GM19239 (cell line): ENCODE measurements at regions not wholly inside any gene's neighbourhood (a gene's known extent, or its start where the extent isn't known, plus 50 kb on each side); places are given as distances from the start of the nearest gene placed in this dataset.

Experiments used
- DNase-seq: peaks from one replicate; pipeline ENCODE4 v3.0.0; 2011; ENCODE audit warnings: low spot score; ENCODE audit not compliant: insufficient read length
- FAIRE-seq: peaks from 2 replicates; lab custom pipeline; 2011; peaks lifted over from hg19 to GRCh38; lab: Jason Lieb, UNC

GRCh38 chr13:106186366-106187030 lies 349.0 kb downstream of the EFNB2 start:
- FAIRE-seq (no peak), DNase-seq (no peak)

GRCh38 chr13:106184790-106185189 lies 350.7 kb downstream of the EFNB2 start:
- FAIRE-seq: no peak

GRCh38 chr13:106183410-106184065 lies 351.9 kb downstream of the EFNB2 start:
- DNase-seq (no peak), FAIRE-seq (no peak)

More at GRCh38 chr13:106184790-106185189, 350.7 kb downstream of the EFNB2 start:
- DNase-seq: no peak

- FAIRE-seq: no peak
- no peak for DNase-seq
These were observed 353.1 kb downstream of the EFNB2 start for GRCh38 chr13:106182404-106182803.

GRCh38 chr13:106178816-106179215 lies 356.6 kb downstream of the EFNB2 start:
- no peak for DNase-seq
- FAIRE-seq: no peak

GRCh38 chr13:106177146-106177545 lies 358.3 kb downstream of the EFNB2 start:
- FAIRE-seq (no peak), DNase-seq (no peak)

GRCh38 chr13:106176117-106176516 lies 359.3 kb downstream of the EFNB2 start:
- no peak for FAIRE-seq
- no peak for DNase-seq

GRCh38 chr13:106173891-106174610 lies 361.4 kb downstream of the EFNB2 start:
- no peak for DNase-seq
- FAIRE-seq: no peak

- no peak for DNase-seq
- no peak for FAIRE-seq
These were observed 362.1 kb downstream of the EFNB2 start for GRCh38 chr13:106173346-106173745.

- no peak for FAIRE-seq
- DNase-seq: no peak
These were observed 363.1 kb downstream of the EFNB2 start for GRCh38 chr13:106172176-106172905.

GRCh38 chr13:106163426-106163825 lies 372.0 kb downstream of the EFNB2 start:
- FAIRE-seq: no peak
- no peak for DNase-seq

GRCh38 chr13:106161146-106161545 lies 374.3 kb downstream of the EFNB2 start:
- no peak for FAIRE-seq
- DNase-seq: no peak

GRCh38 chr13:106159295-106160195 lies 375.9 kb downstream of the EFNB2 start:
- FAIRE-seq (no peak), DNase-seq (no peak)

- DNase-seq (no peak), FAIRE-seq (no peak)
These were observed 379.0 kb downstream of the EFNB2 start for GRCh38 chr13:106156468-106156867.

GRCh38 chr13:106155411-106155810 lies 380.1 kb downstream of the EFNB2 start:
- DNase-seq: no peak
- FAIRE-seq: no peak

- FAIRE-seq (no peak), DNase-seq (no peak)
These were observed 381.6 kb downstream of the EFNB2 start for GRCh38 chr13:106153876-106154275.

GRCh38 chr13:106153041-106153440 lies 382.4 kb downstream of the EFNB2 start:
- DNase-seq (no peak), FAIRE-seq (no peak)

GRCh38 chr13:106152047-106152446 lies 383.4 kb downstream of the EFNB2 start:
- no peak for FAIRE-seq
- no peak for DNase-seq

- FAIRE-seq (no peak), DNase-seq (no peak)
These were observed 384.3 kb downstream of the EFNB2 start for GRCh38 chr13:106151056-106151699.
